ENCODE measurements at regions not wholly inside any gene's neighbourhood (a gene's known extent, or its start where the extent isn't known, plus 50 kb on each side); places are given as distances from the start of the nearest gene placed in this dataset.

DNA sequence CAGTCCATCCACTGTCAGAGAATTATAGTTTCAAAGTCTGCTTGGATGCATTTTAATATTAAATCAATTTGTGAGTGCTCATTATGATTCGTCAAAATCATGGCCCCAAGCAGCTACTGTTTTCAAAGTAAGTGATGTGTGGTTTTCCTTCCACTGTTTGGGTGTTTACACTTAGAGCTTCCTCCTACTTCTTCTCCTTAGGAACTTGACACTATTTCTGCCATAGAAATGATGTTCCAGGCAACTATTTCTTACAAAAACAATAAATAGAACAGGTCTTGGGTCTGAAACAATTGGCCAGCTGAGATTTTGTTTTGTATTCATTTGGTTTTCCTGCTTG lies 132.8 kb upstream of the RAI14 start:
- in situ Hi-C loops (cut with MboI; ENCODE audit: low sequenced_read_pairs), result no loop called here

DNA sequence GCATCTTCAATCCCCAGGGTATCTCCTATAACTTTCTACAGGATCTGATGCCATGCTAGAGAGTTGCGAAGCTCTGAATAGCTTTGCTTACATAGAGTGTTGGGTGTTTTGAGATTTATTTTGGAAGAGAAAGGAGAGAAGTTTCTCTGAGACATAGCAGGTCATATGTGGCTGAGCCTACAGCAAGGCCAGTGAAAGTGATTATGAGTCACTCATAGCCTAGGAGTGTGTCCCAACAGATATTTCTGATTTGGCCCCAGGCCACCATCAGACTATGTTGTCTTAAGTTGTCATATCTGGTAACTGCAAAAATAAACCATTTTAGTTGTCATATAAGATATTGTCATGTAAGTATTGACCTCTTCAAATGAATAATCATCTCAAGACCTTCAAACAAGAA lies 132.0 kb upstream of the RAI14 start:
- in situ Hi-C loops (cut with MboI; ENCODE audit: low sequenced_read_pairs), result no loop called here

GRCh38 chr5:34525761-34526160 lies 130.4 kb upstream of the RAI14 start:
- in situ Hi-C loops (cut with MboI; ENCODE audit: low sequenced_read_pairs), result no loop called here

- in situ Hi-C loops (cut with MboI; ENCODE audit: low sequenced_read_pairs), result no loop called here
These were observed 129.3 kb upstream of the RAI14 start for GRCh38 chr5:34526682-34527305.

DNA sequence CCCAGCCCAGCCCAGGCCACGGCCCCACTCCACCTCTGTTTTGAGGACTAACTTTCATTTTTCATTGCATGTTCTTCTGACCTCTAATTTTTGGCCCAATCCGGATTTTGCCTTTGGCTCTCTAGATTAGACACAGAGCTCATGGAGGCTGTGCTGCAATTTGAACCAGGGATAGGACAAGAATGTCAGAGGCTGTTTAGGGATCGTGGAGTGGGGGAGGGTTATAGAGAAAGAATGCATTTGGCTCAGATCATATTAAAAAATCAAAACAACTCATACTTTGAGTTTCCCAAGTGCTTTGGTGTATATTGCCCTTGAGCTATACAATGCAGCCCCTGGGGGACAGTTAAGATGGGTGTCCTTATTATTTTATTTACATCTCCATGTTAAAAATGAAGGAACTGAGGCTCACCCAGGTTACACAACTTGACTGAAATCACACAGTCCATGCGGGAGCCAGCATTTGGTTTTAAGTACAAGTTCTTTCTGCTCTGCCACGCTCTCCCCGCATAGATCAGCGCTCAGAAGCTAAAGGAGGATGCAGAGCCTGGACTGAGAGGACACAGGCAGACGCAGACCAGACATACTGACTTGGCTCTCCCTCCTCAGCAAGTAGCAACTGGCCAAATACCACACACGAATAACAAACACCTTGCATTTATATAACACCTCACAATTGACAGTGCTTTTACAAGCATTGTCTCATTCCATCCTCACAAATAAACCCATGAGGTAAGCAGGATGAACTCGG lies 126.4 kb upstream of the RAI14 start:
- in situ Hi-C loops (cut with MboI; ENCODE audit: low sequenced_read_pairs), result no loop called here

DNA sequence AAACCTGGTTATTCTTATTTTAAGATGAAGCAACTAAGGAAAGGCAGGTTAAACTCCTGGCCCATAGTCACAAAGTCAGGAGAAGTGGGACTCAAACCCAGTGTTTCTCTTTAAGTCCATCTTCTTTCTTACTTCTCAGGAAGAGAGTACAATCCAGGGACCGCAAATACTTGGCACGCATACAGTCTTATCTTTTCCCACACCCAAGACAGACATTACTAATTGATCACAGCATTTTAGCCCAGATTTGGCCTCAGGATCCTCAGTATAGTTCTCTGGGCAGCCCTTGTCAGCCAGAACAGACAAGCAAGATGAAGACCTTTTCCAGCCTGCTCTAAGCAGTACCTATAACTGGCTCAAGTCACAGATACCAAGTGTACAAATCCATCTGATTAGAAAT lies 125.5 kb upstream of the RAI14 start:
- in situ Hi-C loops (cut with MboI; ENCODE audit: low sequenced_read_pairs), result no loop called here

DNA sequence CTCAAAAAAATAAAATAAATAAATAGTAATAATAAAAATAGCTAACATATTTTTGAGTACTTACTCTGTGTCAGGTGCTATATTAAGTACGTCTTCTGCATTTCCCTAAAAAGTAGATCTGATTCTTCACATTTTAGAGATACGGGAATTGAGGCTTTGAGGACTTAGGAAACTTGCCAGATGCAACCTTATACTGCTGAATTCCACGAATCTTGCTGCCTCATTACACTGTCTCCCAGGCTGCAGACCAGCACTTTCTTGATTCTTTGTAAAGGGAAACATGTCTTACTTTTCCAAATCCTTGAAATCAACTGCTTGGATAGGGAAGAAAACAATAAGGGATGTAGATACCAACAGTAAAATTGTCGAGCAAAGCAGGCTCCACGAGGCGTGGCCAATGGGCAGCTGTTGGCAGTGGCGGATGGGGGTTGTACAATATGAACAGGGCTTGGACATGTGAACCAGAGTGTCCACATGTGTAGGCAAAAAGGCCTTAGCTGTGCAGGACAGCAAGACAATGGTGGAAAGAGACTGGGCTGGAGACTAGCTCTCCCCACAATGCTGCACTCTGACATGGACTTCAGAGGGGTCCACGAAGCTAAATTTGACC lies 124.3 kb upstream of the RAI14 start:
- in situ Hi-C loops (cut with MboI; ENCODE audit: low sequenced_read_pairs), result no loop called here

- in situ Hi-C loops (cut with MboI; ENCODE audit: low sequenced_read_pairs), result no loop called here
These were observed 122.3 kb upstream of the RAI14 start for GRCh38 chr5:34533582-34534522.

- in situ Hi-C loops (cut with MboI; ENCODE audit: low sequenced_read_pairs), result no loop called here
These were observed 121.5 kb upstream of the RAI14 start for GRCh38 chr5:34534523-34535103.

DNA sequence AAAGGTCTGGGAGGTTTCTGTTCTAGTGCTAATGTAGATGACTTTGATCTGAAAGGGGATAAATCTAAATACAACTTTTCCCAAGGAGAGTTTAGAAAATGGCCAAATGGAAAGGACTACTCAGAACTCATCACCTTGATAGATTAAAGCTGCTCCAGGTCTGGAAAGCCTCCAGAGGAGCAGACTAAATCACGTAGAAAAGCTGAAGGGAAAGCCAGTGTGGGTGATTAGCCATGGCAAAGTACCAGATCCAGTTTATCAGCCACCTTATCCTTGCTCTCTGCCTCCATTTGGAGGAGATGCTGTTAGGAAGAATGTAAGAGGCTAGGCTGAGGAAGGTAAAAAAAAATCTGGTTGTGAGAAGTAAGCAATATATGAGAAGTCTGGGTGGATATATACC lies 120.7 kb upstream of the RAI14 start:
- in situ Hi-C loops (cut with MboI; ENCODE audit: low sequenced_read_pairs), result no loop called here

- in situ Hi-C loops (cut with MboI; ENCODE audit: low sequenced_read_pairs), result no loop called here
These were observed 120.0 kb upstream of the RAI14 start for GRCh38 chr5:34535944-34536623.

DNA sequence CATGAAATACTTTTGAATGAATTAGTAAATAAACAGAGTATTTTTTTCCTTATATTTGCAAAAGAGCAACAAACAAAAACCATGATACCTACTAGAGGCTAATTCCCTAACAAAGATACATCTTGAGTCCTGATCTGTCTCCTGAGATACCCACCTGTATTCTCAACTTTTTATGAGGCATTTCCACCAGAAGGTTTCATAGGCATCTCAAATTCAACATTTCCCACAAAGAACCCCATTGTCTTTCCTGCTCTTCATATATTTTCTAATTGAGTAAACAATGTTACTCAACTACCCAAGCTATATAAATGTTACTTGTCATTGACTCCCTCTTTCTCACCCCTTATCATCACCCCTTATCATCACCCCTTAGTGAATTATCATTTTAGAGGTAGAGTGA lies 119.4 kb upstream of the RAI14 start:
- in situ Hi-C loops (cut with MboI; ENCODE audit: low sequenced_read_pairs), result no loop called here

DNA sequence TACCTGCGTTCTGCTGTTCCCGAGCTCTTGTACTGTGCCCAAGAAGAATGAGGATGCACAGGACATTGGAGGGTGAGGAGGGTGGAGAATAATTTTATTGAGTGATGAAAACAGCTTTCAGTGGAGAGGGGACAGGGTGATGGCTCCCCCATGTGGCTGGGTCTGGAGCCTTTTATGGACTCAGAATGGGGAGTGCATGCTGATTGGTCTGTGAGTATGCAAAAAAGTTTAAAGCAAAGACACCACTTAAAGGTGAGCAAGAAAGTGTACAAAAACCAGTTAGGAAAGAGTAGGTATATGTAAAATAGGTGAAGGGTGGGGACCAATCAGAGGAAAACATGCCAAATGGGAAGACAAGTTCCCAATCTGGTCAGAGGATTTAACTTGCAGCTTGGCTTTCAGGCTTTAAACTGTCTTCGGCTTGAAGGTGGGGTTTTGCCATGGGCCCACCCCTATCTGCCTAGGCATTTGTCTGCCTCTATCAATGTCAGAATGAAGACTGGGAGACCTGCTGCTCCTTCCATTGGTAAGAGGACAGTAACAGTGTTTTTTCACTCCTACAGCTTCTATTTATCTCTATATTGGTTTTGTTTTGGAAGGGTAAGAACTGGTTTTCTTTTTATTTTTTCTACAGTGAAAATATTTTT lies 118.0 kb upstream of the RAI14 start:
- in situ Hi-C loops (cut with MboI; ENCODE audit: low sequenced_read_pairs), result no loop called here

DNA sequence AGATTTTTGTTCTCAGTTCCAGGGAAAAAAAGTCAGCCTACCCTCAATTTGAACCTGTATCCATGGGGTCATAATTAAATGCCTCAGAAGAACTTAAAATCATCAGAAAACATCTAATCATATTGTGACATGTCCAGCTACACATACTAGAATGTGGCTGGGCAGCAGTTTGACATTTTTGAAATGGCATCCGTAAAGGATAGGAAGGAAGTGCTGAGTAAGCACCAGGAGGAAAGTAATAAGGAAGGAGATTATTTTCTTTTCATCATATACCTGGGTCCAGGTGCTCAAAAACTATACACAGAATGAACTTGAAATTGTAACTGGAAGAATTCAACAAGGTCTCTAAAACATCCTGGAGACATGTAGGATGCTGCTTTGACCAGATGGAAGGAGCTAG lies 116.9 kb upstream of the RAI14 start:
- in situ Hi-C loops (cut with MboI; ENCODE audit: low sequenced_read_pairs), result no loop called here

DNA sequence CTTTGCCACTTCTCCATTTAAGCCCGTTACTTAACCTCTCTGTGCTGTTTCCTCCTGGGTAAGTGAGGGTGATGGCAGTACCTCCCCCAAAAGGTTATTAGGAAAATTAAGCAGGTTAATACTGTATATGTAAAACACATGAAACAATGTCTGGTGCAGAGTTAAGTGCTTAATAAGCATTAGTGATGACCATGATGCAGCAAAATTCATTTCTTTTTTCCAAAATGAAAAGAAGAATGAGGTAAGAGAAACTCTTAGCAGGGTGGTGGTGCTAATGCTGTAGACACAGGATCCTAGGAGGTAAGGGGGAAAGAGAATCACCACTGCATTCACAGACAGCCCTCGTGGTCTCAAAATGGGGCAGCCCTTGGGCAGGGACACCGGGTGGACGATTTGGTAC lies 115.1 kb upstream of the RAI14 start:
- in situ Hi-C loops (cut with MboI; ENCODE audit: low sequenced_read_pairs), result no loop called here

DNA sequence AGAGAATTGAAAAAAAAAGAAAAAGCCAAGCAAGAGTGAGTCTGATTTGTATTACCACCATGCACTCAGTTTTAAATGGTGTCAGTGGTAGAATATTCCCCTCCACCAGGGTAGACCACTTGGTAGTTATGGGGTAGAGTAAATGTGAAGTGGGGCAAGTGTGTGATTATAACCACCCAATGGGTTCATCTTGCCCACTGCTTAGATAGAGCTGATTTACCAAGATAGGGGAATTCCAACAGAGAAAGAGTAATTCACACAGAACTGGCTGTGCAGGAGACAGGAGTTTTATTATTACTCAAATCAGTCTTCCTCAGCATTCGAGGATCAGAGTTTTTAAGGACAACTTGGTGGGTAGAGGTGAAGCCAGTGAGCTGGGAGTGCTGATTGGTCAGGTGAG lies 113.3 kb upstream of the RAI14 start:
- in situ Hi-C loops (cut with MboI; ENCODE audit: low sequenced_read_pairs), result no loop called here

DNA sequence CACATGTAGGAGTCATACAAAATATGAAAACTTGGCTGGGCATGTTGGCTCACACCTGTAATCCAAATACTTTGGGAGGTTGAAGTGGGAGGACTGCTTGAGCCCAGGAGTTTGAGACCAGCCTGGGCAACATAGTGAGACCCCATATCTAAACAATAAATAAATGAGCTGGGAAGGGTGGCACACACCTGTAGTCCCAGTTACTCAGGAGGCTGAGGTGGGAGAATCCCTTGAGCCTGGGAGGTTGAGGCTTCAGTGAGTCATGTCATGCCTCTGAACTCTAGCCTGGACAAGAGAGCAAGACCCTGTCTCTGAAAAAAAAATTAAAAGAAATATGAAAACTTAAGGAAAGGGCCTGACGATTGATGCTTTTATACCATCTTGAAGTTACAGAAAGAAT lies 112.4 kb upstream of the RAI14 start:
- in situ Hi-C loops (cut with MboI; ENCODE audit: low sequenced_read_pairs), result no loop called here

GRCh38 chr5:34544403-34544802 lies 111.7 kb upstream of the RAI14 start:
- in situ Hi-C loops (cut with MboI; ENCODE audit: low sequenced_read_pairs), result no loop called here

- in situ Hi-C loops (cut with MboI; ENCODE audit: low sequenced_read_pairs), result no loop called here
These were observed 111.0 kb upstream of the RAI14 start for GRCh38 chr5:34545164-34545563.

- in situ Hi-C loops (cut with MboI; ENCODE audit: low sequenced_read_pairs), result no loop called here
These were observed 110.5 kb upstream of the RAI14 start for GRCh38 chr5:34545626-34546025.
